Middle frontal gyrus (tissue), 1 donor: ENCODE measurements at regions not wholly inside any gene's neighbourhood (a gene's known extent, or its start where the extent isn't known, plus 50 kb on each side); places are given as distances from the start of the nearest gene placed in this dataset.
"Not testable (repeated sequence)": the region's sequence is repeated elsewhere in the genome, so short reads cannot be mapped to it uniquely, and the experiment has no call there.

Experiments used
- DNase-seq: peaks from one replicate; pipeline ENCODE4 v3.0.0-alpha.2; 2015; ENCODE audit warnings: low spot score; ENCODE audit errors: extremely low spot score

- no peak for DNase-seq
These were observed 487.1 kb downstream of the PCNX1 start for GRCh38 chr14:71394386-71394785.

GRCh38 chr14:71395151-71395604 lies 487.9 kb downstream of the PCNX1 start:
- DNase-seq: no peak

GRCh38 chr14:71395636-71396035 lies 488.4 kb downstream of the PCNX1 start:
- no peak for DNase-seq

GRCh38 chr14:71396050-71396677 lies 488.9 kb downstream of the PCNX1 start:
- no peak for DNase-seq

GRCh38 chr14:71397371-71397770 lies 490.1 kb downstream of the PCNX1 start:
- no peak for DNase-seq

- no peak for DNase-seq
These were observed 491.2 kb downstream of the PCNX1 start for GRCh38 chr14:71398450-71398849.

- DNase-seq: no peak
These were observed 491.8 kb downstream of the PCNX1 start for GRCh38 chr14:71399057-71399487.

GRCh38 chr14:71400871-71401321 lies 493.6 kb downstream of the PCNX1 start:
- DNase-seq: no peak

GRCh38 chr14:71402415-71402814 lies 495.2 kb downstream of the PCNX1 start:
- not testable (repeated sequence) for DNase-seq

GRCh38 chr14:71403656-71404055 lies 496.4 kb downstream of the PCNX1 start:
- no peak for DNase-seq

GRCh38 chr14:71405676-71406075 lies 498.4 kb downstream of the PCNX1 start:
- DNase-seq: no peak

- DNase-seq: no peak
These were observed 501.2 kb downstream of the PCNX1 start for GRCh38 chr14:71408362-71409030.

- no peak for DNase-seq
These were observed 503.5 kb downstream of the PCNX1 start for GRCh38 chr14:71410578-71411284.

- DNase-seq: no peak
These were observed 504.0 kb downstream of the PCNX1 start for GRCh38 chr14:71411285-71411595.

GRCh38 chr14:71411738-71412137 lies 504.5 kb downstream of the PCNX1 start:
- DNase-seq: no peak

- no peak for DNase-seq
These were observed 507.6 kb downstream of the PCNX1 start for GRCh38 chr14:71414631-71415403.

- DNase-seq: no peak
These were observed 508.1 kb downstream of the PCNX1 start for GRCh38 chr14:71415404-71415690.

- no peak for DNase-seq
These were observed 509.1 kb downstream of the PCNX1 start for GRCh38 chr14:71416392-71416791.

GRCh38 chr14:71418532-71419245 lies 511.4 kb downstream of the PCNX1 start:
- DNase-seq: no peak

GRCh38 chr14:71423481-71423880 lies 508.7 kb upstream of the RGS6 start:
- no peak for DNase-seq

- no peak for DNase-seq
These were observed 507.3 kb upstream of the RGS6 start for GRCh38 chr14:71424941-71425340.
